AG04450 (cell line): ENCODE measurements at regions not wholly inside any gene's neighbourhood (a gene's known extent, or its start where the extent isn't known, plus 50 kb on each side); places are given as distances from the start of the nearest gene placed in this dataset.

Experiments used
- CTCF ChIA-PET: fragments of 300-600, 350-600 bp; formaldehyde crosslinking; extraction: SDS; loops from one replicate; lab custom pipeline; 2022; ENCODE audit warnings: antibody characterized with exemption, inconsistent platforms; lab: Charles Lee
- POLR2A ChIA-PET: fragments of 350-600 bp; formaldehyde crosslinking; extraction: SDS; loops from one replicate; lab custom pipeline; 2021; ENCODE audit warnings: antibody characterized with exemption, inconsistent platforms; lab: Yijun Ruan, JAX
- DNase-seq: peaks from one replicate; pipeline ENCODE4 v3.0.0-alpha.2; 2011; ENCODE audit warnings: low read depth, low spot score
- H3K27ac ChIP-seq: one replicate; pipeline ENCODE4 v1.5.1; 2012; ENCODE audit warnings: low read depth, low read length, control low read depth
- H3K27me3 ChIP-seq: one replicate; pipeline ENCODE4 v1.6.0; 2012; ENCODE audit warnings: low read length; ENCODE audit not compliant: control insufficient read depth, insufficient read depth
- H3K4me3 ChIP-seq: 2 replicates; pipeline ENCODE4 v1.5.1; 2011; ENCODE audit warnings: mild to moderate bottlenecking, low read depth, low read length, control low read depth
- H3K9me3 ChIP-seq: 2 replicates; pipeline ENCODE4 v1.5.1; 2012; ENCODE audit warnings: low read length; ENCODE audit not compliant: control insufficient read depth, insufficient read depth
- CTCF ChIP-seq: IDR thresholded peaks from 2 replicates; pipeline ENCODE4 v1.5.1; 2011; ENCODE audit warnings: low read depth, low read length, control low read depth, inconsistent platforms

- TF ChIP-seq CTCF, result no peak
Measured at GRCh38 chr19:30870876-30871275, 478.4 kb downstream of the TSHZ3 start.

GRCh38 chr19:30865511-30865910 is 483.7 kb downstream of the TSHZ3 start:
- no peak for DNase-seq
- Histone ChIP-seq H3K27me3 (no peaks in the 10 kb centered on the region), H3K4me3 (no peak overlapping the region), H3K9me3 (no peaks in the 10 kb centered on the region), H3K27ac (no peak overlapping the region)
- CTCF ChIA-PET, result no interaction called here
- no peak for TF ChIP-seq CTCF
- POLR2A ChIA-PET, result no interaction called here

More at GRCh38 chr19:30870876-30871275, 478.4 kb downstream of the TSHZ3 start:
- Histone ChIP-seq H3K27ac (no peak overlapping the region), H3K4me3 (no peak overlapping the region), H3K27me3 (no peaks in the 10 kb centered on the region), H3K9me3 (no peaks in the 10 kb centered on the region)
- ChIA-PET CTCF (no interaction called here), POLR2A (no interaction called here)
- no peak for DNase-seq

- CTCF ChIA-PET, result no interaction called here
- POLR2A ChIA-PET, result no interaction called here
Measured at GRCh38 chr19:30864391-30865215, 484.6 kb downstream of the TSHZ3 start.

GRCh38 chr19:30862876-30863275 is 486.4 kb downstream of the TSHZ3 start:
- no peaks in the 10 kb centered on the region for H3K27me3 ChIP-seq
- H3K4me3 ChIP-seq, result no peak overlapping the region
- CTCF ChIA-PET, result no interaction called here
- no peak overlapping the region for H3K27ac ChIP-seq
- H3K9me3 ChIP-seq, result no peaks in the 10 kb centered on the region
- POLR2A ChIA-PET, result no interaction called here
- DNase-seq, result no peak
- TF ChIP-seq CTCF, result no peak

More at GRCh38 chr19:30864391-30865215, 484.6 kb downstream of the TSHZ3 start:
- Histone ChIP-seq H3K4me3 (no peak overlapping the region), H3K27me3 (no peaks in the 10 kb centered on the region), H3K9me3 (no peaks in the 10 kb centered on the region), H3K27ac (no peak overlapping the region)
- no peak for DNase-seq
- no peak for TF ChIP-seq CTCF

GRCh38 chr19:30861919-30862318 is 487.3 kb downstream of the TSHZ3 start:
- H3K27me3 ChIP-seq, result no peaks in the 10 kb centered on the region
- no peak for DNase-seq
- H3K27ac ChIP-seq, result no peak overlapping the region
- CTCF ChIA-PET, result no interaction called here
- no peaks in the 10 kb centered on the region for H3K9me3 ChIP-seq
- no peak overlapping the region for H3K4me3 ChIP-seq
- TF ChIP-seq CTCF, result no peak
- POLR2A ChIA-PET, result no interaction called here
